ENCODE measurements at regions not wholly inside any gene's neighbourhood (a gene's known extent, or its start where the extent isn't known, plus 50 kb on each side); places are given as distances from the start of the nearest gene placed in this dataset.

GRCh38 chr11:119529063-119529845, 106.3 kb upstream of the THY1 start:
- no peak for TF ChIP-seq POLR2A (IDR thresholded peaks at IDR 0.05)
- no peak for TF ChIP-seq CTCF (IDR thresholded peaks at IDR 0.05)
